Right lobe of liver (tissue), 6 donors: ENCODE measurements at regions not wholly inside any gene's neighbourhood (a gene's known extent, or its start where the extent isn't known, plus 50 kb on each side); places are given as distances from the start of the nearest gene placed in this dataset.

Experiments
- ATAC-seq, 4 donors: fragments of 200-7000 bp; cut with Tn5 transposase; one replicate each; pipeline ENCODE4 v1.9.1; 2020; ENCODE audit warnings: mild to moderate bottlenecking in 4 of 4, moderate library complexity in 4 of 4
- DNase-seq, 3 donors: peaks; one replicate each; pipeline ENCODE4 v3.0.0-alpha.2; 2020
- H3K27ac ChIP-seq, 3 donors: fragments of 200-600 bp; one replicate each; pipeline ENCODE4 v1.8.0; 2022
- H3K27me3 ChIP-seq, 2 donors: fragments of 200-600 bp; one replicate each; pipeline ENCODE4 v1.8.0; 2022
- H3K36me3 ChIP-seq, 4 donors: fragments of 200-600 bp; sonication (generic) in 1 of 4; one replicate each; pipeline versions ENCODE4 v1.5.1 to v1.8.0; 2017 to 2022; ENCODE audit warnings: control low read depth in 1 of 4
- H3K4me1 ChIP-seq, 4 donors: fragments of 200-600 bp; sonication (generic) in 1 of 4; one replicate each; pipeline versions ENCODE4 v1.5.1 to v1.8.0; 2017 to 2022; ENCODE audit warnings: control low read depth in 1 of 4
- H3K4me3 ChIP-seq, 3 donors: fragments of 200-600 bp; one replicate each; pipeline ENCODE4 v1.8.0; 2022
- H3K9me3 ChIP-seq, 4 donors: fragments of 200-600 bp; sonication (generic) in 1 of 4; one replicate each; pipeline versions ENCODE4 v1.5.1 to v1.8.0; 2017 to 2022; ENCODE audit warnings: control low read depth in 1 of 4
- POLR2A ChIP-seq: fragments of 450-650 bp; IDR thresholded peaks from one replicate; pipeline ENCODE4 v1.6.1; 2017; ENCODE audit warnings: antibody characterized with exemption, mild to moderate bottlenecking
- WGBS: methylation state at CpG from one replicate; pipeline ENCODE4 v1.1.6; 2018; ENCODE audit warnings: low coverage, low lambda C conversion rate; ENCODE audit not compliant: insufficient coverage; ENCODE audit errors: missing lambda C conversion rate; 5-methylcytosine and 5-hydroxymethylcytosine counted together
- intact Hi-C, 2 donors: fragments of 100-400 bp; cut with DNase I; formaldehyde crosslinking; loops; one replicate each; pipeline versions ENCODE4 v1.11.2 to v1.14.1; 2022
- TF ChIP-seq, protein P1 (sequence below), 4 donors: fragments of 200-600 bp in 3 of 4; fragments of 450-650 bp in 1 of 4; IDR thresholded peaks; one replicate each; pipeline versions ENCODE4 v1.5.1 to v1.8.0; 2016 to 2022; ENCODE audit warnings: antibody characterized with exemption in 4 of 4, mild to moderate bottlenecking in 2 of 4
- donor health status: DM: no; HTN: yes; CAD: no.
- donor health status: DM: no; HTN: no; CAD: no.
- donor health status: DM: no; HTN: no; CAD: no.
- donor health status: DM: no; HTN: yes; CAD: no.
- donor health status: DM: no; HTN: yes; CAD: no.

DNA sequence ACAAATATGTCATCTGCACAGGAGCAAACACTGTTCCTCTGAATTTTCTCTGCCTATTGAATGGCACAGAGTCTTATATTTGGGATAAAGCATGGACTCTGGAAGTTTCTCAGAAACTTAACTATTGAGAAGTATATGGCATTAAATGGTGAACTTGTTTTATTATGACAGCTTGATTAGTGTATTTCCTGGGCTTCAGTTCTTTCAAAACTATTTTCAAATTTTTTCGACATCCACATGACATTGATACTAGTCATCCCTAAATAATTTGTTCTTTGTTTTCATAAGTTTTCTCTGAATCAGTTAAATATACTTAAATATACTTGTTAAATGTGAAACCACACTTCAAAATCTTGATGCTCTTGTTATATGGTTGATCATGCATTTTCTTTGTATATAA, 144.0 kb upstream of the TSHZ2 start:
- Histone ChIP-seq H3K36me3 (no peaks in the 10 kb centered on the region), H3K27ac (no peak overlapping the region), H3K27me3 (no peaks in the 10 kb centered on the region), H3K9me3 (no peaks in the 10 kb centered on the region), H3K4me1 (no peaks in the 10 kb centered on the region), H3K4me3 (no peak overlapping the region)
- ATAC-seq (no peak), DNase-seq (no peak)
- TF ChIP-seq, protein P1, sequence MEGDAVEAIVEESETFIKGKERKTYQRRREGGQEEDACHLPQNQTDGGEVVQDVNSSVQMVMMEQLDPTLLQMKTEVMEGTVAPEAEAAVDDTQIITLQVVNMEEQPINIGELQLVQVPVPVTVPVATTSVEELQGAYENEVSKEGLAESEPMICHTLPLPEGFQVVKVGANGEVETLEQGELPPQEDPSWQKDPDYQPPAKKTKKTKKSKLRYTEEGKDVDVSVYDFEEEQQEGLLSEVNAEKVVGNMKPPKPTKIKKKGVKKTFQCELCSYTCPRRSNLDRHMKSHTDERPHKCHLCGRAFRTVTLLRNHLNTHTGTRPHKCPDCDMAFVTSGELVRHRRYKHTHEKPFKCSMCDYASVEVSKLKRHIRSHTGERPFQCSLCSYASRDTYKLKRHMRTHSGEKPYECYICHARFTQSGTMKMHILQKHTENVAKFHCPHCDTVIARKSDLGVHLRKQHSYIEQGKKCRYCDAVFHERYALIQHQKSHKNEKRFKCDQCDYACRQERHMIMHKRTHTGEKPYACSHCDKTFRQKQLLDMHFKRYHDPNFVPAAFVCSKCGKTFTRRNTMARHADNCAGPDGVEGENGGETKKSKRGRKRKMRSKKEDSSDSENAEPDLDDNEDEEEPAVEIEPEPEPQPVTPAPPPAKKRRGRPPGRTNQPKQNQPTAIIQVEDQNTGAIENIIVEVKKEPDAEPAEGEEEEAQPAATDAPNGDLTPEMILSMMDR (IDR thresholded peaks at IDR 0.05) = no peak
- TF ChIP-seq POLR2A = no peak
- intact Hi-C loops = no loop called here
- 80% methylated on average over 1 of the region's 1 CpG for WGBS

GRCh38 chr20:52826722-52827121, 145.4 kb upstream of the TSHZ2 start:
- no peaks in the 10 kb centered on the region for H3K27me3 ChIP-seq
- H3K4me3 ChIP-seq = no peak overlapping the region
- intact Hi-C loops = no loop called here
- peak overlapping the region in 2 of 3 donors; percentile 47 to 52 for H3K27ac ChIP-seq
- DNase-seq (no peak), ATAC-seq (peak; percentile 80 to 91 (median 84))
- TF ChIP-seq POLR2A = no peak
- TF ChIP-seq, protein P1 (IDR thresholded peaks at IDR 0.05) = no peak
- H3K36me3 ChIP-seq = no peaks in the 10 kb centered on the region
- 33% methylated on average over 3 of the region's 3 CpGs for WGBS
- H3K4me1 ChIP-seq = no peaks in the 10 kb centered on the region
- no peaks in the 10 kb centered on the region for H3K9me3 ChIP-seq

DNA sequence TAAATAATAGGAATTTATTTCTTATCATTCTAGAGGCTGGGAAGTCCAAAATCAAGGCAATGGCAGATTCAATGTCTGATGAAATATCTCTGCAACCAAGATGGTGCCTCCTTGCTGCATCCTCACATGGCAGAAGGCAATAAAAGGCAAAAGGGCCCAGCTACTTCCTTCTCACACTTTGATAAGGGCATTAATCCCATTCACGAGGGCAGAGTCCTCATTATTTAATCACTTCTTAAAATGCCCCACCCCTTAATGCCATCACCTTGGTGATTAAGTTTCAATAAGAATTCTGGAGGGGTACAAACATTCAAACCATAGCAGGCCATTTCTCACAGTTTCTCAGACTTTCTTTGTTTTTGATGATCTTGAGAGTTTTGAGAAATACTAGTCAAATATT, 145.8 kb upstream of the TSHZ2 start:
- DNase-seq (no peak), ATAC-seq (peak in 2 of 4 donors; percentile 15 to 62)
- Histone ChIP-seq H3K4me3 (no peak overlapping the region), H3K4me1 (no peaks in the 10 kb centered on the region), H3K27me3 (no peaks in the 10 kb centered on the region), H3K36me3 (no peaks in the 10 kb centered on the region), H3K27ac (peak overlapping the region; percentile 33 to 52 (median 47)), H3K9me3 (no peaks in the 10 kb centered on the region)
- WGBS = 22% methylated on average over 1 of the region's 1 CpG
- intact Hi-C loops = no loop called here
- TF ChIP-seq, protein P1 (IDR thresholded peaks at IDR 0.05) = no peak

- intact Hi-C loops = no loop called here
- Histone ChIP-seq H3K9me3 (no peaks in the 10 kb centered on the region), H3K27me3 (no peaks in the 10 kb centered on the region), H3K36me3 (no peaks in the 10 kb centered on the region), H3K4me3 (peak overlapping the region in 2 of 3 donors; percentile 13 to 17), H3K27ac (peak overlapping the region; percentile 23 to 49 (median 26)), H3K4me1 (no peaks in the 10 kb centered on the region)
- no peak for TF ChIP-seq POLR2A
- TF ChIP-seq, protein P1 (IDR thresholded peaks at IDR 0.05) = no peak
- ATAC-seq = peak; percentile 65 to 88 (median 77)
- DNase-seq = no peak
- WGBS = 68% methylated on average over 10 of the region's 13 CpGs
Measured at GRCh38 chr20:52824494-52825216, 147.5 kb upstream of the TSHZ2 start.
